Liver (tissue), 3 donors: ENCODE measurements at regions not wholly inside any gene's neighbourhood (a gene's known extent, or its start where the extent isn't known, plus 50 kb on each side); places are given as distances from the start of the nearest gene placed in this dataset.

Experiments used
- EGR1 ChIP-seq, 2 donors: IDR thresholded peaks; 2 replicates each; pipeline ENCODE4 v1.6.1; 2016 to 2018; ENCODE audit warnings: antibody characterized with exemption in 2 of 2, low read depth in 2 of 2
- GABPA ChIP-seq, 2 donors: IDR thresholded peaks in 1 of 2; conservative IDR thresholded peaks in 1 of 2; 2 replicates each; pipeline ENCODE4 v1.6.1; 2016; ENCODE audit warnings: antibody characterized with exemption in 2 of 2, mild to moderate bottlenecking in 1 of 2, moderate library complexity in 1 of 2
- JUND ChIP-seq, 2 donors: IDR thresholded peaks; 2 replicates each; pipeline ENCODE4 v1.6.1; 2016; ENCODE audit warnings: antibody characterized with exemption in 2 of 2
- RAD21 ChIP-seq, 2 donors: IDR thresholded peaks; 2 replicates each; pipeline ENCODE4 v1.6.1; 2016; ENCODE audit warnings: antibody characterized with exemption in 2 of 2, mild to moderate bottlenecking in 2 of 2
- YY1 ChIP-seq: IDR thresholded peaks from 2 replicates; pipeline ENCODE4 v1.6.1; 2016; ENCODE audit warnings: antibody characterized with exemption, mild to moderate bottlenecking
- TF ChIP-seq, protein P1 (sequence below): fragments of 150-350 bp; IDR thresholded peaks from 2 replicates; pipeline ENCODE4 v1.5.1; 2017; ENCODE audit warnings: improper control_type of control experiment, low read depth, low read length; ENCODE audit not compliant: missing input control
- TF ChIP-seq, protein P2 (sequence below): IDR thresholded peaks from 2 replicates; pipeline ENCODE4 v1.6.1; 2016; ENCODE audit warnings: antibody characterized with exemption
- donor health status: healthy.
- donor health status: healthy.

DNA sequence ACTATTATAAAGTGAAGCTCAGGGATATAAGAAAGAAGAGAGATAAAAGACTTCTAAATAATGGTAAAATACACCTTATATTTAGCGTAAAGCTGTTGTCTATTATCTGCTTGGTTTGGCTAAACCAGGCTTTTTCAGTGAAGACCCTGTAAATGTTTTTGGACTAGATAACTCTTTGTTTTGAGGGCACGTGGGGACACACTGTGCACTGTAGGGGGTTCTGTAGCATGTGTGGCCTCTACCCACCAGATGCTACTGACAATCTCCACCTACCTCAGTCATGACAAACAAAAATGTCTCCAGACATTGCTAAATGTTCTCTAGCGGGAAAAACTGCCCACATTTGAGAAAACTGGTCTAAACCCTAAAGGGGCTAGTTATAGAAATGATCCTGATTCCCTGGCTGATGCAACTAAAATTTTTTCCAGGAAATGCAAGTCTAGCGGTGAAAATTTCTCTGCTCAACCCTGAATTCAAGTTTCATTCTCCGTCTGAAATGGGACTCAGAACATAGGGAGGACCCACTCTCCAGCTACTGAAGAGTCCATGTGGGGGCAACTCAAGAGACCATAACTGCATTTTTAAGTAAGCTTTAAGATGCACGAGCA is 355.2 kb upstream of the RASGEF1B start:
- TF ChIP-seq, protein P1, sequence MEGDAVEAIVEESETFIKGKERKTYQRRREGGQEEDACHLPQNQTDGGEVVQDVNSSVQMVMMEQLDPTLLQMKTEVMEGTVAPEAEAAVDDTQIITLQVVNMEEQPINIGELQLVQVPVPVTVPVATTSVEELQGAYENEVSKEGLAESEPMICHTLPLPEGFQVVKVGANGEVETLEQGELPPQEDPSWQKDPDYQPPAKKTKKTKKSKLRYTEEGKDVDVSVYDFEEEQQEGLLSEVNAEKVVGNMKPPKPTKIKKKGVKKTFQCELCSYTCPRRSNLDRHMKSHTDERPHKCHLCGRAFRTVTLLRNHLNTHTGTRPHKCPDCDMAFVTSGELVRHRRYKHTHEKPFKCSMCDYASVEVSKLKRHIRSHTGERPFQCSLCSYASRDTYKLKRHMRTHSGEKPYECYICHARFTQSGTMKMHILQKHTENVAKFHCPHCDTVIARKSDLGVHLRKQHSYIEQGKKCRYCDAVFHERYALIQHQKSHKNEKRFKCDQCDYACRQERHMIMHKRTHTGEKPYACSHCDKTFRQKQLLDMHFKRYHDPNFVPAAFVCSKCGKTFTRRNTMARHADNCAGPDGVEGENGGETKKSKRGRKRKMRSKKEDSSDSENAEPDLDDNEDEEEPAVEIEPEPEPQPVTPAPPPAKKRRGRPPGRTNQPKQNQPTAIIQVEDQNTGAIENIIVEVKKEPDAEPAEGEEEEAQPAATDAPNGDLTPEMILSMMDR = no peak
- TF ChIP-seq RAD21 (IDR thresholded peaks at IDR 0.05) = no peak
- TF ChIP-seq GABPA (IDR thresholded peaks at IDR 0.05 in 1 of 2, conservative IDR thresholded peaks at IDR 0.05 in 1 of 2) = no peak
- TF ChIP-seq JUND (IDR thresholded peaks at IDR 0.05) = no peak
- TF ChIP-seq, protein P2, sequence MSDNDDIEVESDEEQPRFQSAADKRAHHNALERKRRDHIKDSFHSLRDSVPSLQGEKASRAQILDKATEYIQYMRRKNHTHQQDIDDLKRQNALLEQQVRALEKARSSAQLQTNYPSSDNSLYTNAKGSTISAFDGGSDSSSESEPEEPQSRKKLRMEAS = no peak
- no peak for TF ChIP-seq EGR1 (IDR thresholded peaks at IDR 0.05; ENCODE audit: low read depth in 2 of 2)
- TF ChIP-seq YY1 = no peak
